B cell (primary cell): ENCODE measurements at regions not wholly inside any gene's neighbourhood (a gene's known extent, or its start where the extent isn't known, plus 50 kb on each side); places are given as distances from the start of the nearest gene placed in this dataset.

Experiments used
- ATAC-seq: fragments of 200-7000 bp; cut with Tn5 transposase; one replicate; pipeline ENCODE4 v1.10.0; 2021; ENCODE audit warnings: low read depth, mild to moderate bottlenecking, moderate number of reproducible peaks, moderate library complexity
- CTCF ChIA-PET: fragments of 350-600 bp; sonication (Branson Sonifier 250); formaldehyde crosslinking; loops from one replicate; lab custom pipeline; 2021; ENCODE audit warnings: antibody characterized with exemption, inconsistent platforms; lab: Charles Lee
- POLR2A ChIA-PET: fragments of 350-600 bp; sonication (Branson Sonifier 250); formaldehyde crosslinking; loops from one replicate; lab custom pipeline; 2021; ENCODE audit warnings: antibody characterized with exemption; lab: Charles Lee
- DNase-seq: peaks from one replicate; pipeline ENCODE4 v3.0.0; 2013
- H2AFZ ChIP-seq: 2 replicates; pipeline ENCODE4 v1.6.1; 2012; ENCODE audit warnings: mild to moderate bottlenecking, low read depth, low read length; ENCODE audit not compliant: insufficient read depth, poor library complexity, severe bottlenecking
- H3K27ac ChIP-seq, 2 donors: 1 replicate in 1 of 2; 2 replicates in 1 of 2; pipeline ENCODE4 v1.5.1; 2012 to 2013; ENCODE audit warnings: low read length in 2 of 2, mild to moderate bottlenecking in 2 of 2, moderate library complexity in 1 of 2
- H3K27me3 ChIP-seq, 4 experiments: fragments of 200-600 bp in 1 of 4; sonication (generic) in 1 of 4; replicated peaks in 1 of 4; 1 replicate in 2 of 4; 2 replicates in 2 of 4; pipeline versions ENCODE4 v1.6.1 to v1.7.0; 2013 to 2016; ENCODE audit warnings: low read length in 3 of 4, mild to moderate bottlenecking in 2 of 4, mixed read lengths in 1 of 4, moderate library complexity in 1 of 4; ENCODE audit not compliant: insufficient read depth in 4 of 4, control insufficient read depth in 3 of 4; ENCODE audit errors: control extremely low read depth in 1 of 4
- H3K36me3 ChIP-seq, 2 experiments: replicated peaks in 1 of 2; 1 replicate in 1 of 2; 2 replicates in 1 of 2; pipeline versions ENCODE4 v1.6.1 to v1.7.1; 2013; ENCODE audit warnings: low read length in 1 of 2; ENCODE audit not compliant: insufficient read depth in 2 of 2, control insufficient read depth in 1 of 2; ENCODE audit errors: control extremely low read depth in 1 of 2, extremely low read depth in 1 of 2
- H3K4me1 ChIP-seq, 2 donors: fragments of 200-600 bp in 1 of 2; sonication (generic) in 1 of 2; 1 replicate in 1 of 2; 2 replicates in 1 of 2; pipeline versions ENCODE4 v1.5.1 to v1.6.1; 2013 to 2017; ENCODE audit warnings: low read length in 2 of 2; ENCODE audit not compliant: control insufficient read depth in 2 of 2, insufficient read depth in 2 of 2
- H3K4me2 ChIP-seq: replicated peaks from 2 replicates; pipeline ENCODE3; 2012; ENCODE audit warnings: mild to moderate bottlenecking, low read depth, low read length; ENCODE audit not compliant: poor library complexity, severe bottlenecking
- H3K4me3 ChIP-seq, 5 experiments: fragments of 200-600 bp in 1 of 5; sonication (generic) in 1 of 5; 1 replicate in 3 of 5; 2 replicates in 2 of 5; pipeline versions ENCODE4 v1.5.1 to v1.7.0; 2011 to 2016; ENCODE audit warnings: low read length in 4 of 5, mild to moderate bottlenecking in 4 of 5, low read depth in 2 of 5, control low read depth in 1 of 5, moderate library complexity in 1 of 5; ENCODE audit not compliant: insufficient read depth in 1 of 5; ENCODE audit errors: control extremely low read depth in 1 of 5, extremely low read depth in 1 of 5
- H3K79me2 ChIP-seq: fragments of 200-600 bp; sonication (generic); one replicate; pipeline ENCODE4 v1.6.0; 2016; ENCODE audit warnings: low read length; ENCODE audit not compliant: control insufficient read depth, insufficient read depth
- H3K9ac ChIP-seq: fragments of 200-600 bp; sonication (generic); 2 replicates; pipeline ENCODE4 v1.6.1; 2017; ENCODE audit warnings: mild to moderate bottlenecking, low read length, moderate library complexity
- H3K9me3 ChIP-seq, 3 donors: one replicate each; pipeline versions ENCODE4 v1.6.1 to v1.7.1; 2013; ENCODE audit warnings: low read length in 2 of 3; ENCODE audit not compliant: control insufficient read depth in 2 of 3, insufficient read depth in 1 of 3; ENCODE audit errors: control extremely low read depth in 1 of 3
- H4K20me1 ChIP-seq: 2 replicates; pipeline ENCODE4 v1.6.0; 2012; ENCODE audit warnings: mild to moderate bottlenecking, low read length; ENCODE audit not compliant: insufficient read depth, control insufficient read depth, poor library complexity, severe bottlenecking
- H3K27ac Mint-ChIP-seq: one replicate; pipeline ENCODE4 v1.8.0; 2021; ENCODE audit warnings: mixed read lengths
- H3K27me3 Mint-ChIP-seq: one replicate; pipeline ENCODE4 v1.8.0; 2021; ENCODE audit warnings: mixed read lengths
- H3K4me1 Mint-ChIP-seq: one replicate; pipeline ENCODE4 v1.8.0; 2021; ENCODE audit warnings: mixed read lengths
- H3K4me3 Mint-ChIP-seq: one replicate; pipeline ENCODE4 v1.8.0; 2021; ENCODE audit warnings: mixed read lengths
- H3K9me3 Mint-ChIP-seq: one replicate; pipeline ENCODE4 v1.8.0; 2022; ENCODE audit warnings: mixed read lengths; ENCODE audit not compliant: insufficient read depth
- CTCF ChIP-seq: fragments of 200-600 bp; IDR thresholded peaks from one replicate; pipeline ENCODE4 v1.8.0; 2022; ENCODE audit warnings: antibody characterized with exemption, mild to moderate bottlenecking
- EZH2 ChIP-seq: IDR thresholded peaks from 2 replicates; pipeline ENCODE4 v1.6.1; 2012; ENCODE audit warnings: borderline replicate concordance, low read depth, mild to moderate bottlenecking, moderate library complexity, low read length; ENCODE audit not compliant: insufficient read depth, poor library complexity, severe bottlenecking
- WGBS: methylation state at CpG from one replicate; pipeline ENCODE4 v1.1.5; 2013; ENCODE audit warnings: missing lambda C conversion rate; ENCODE audit not compliant: insufficient coverage; 5-methylcytosine and 5-hydroxymethylcytosine counted together
- intact Hi-C: fragments of 100-400 bp; cut with micrococcal nuclease; formaldehyde crosslinking; loops from one replicate; pipeline ENCODE4 v1.10.0; 2022

GRCh38 chr5:34521628-34522290 lies 134.4 kb upstream of the RAI14 start:
- Histone ChIP-seq H4K20me1 (no peaks in the 10 kb centered on the region), H2AFZ (no peak overlapping the region), H3K4me1 (peaks cover 0 to 3% of the 10 kb centered on the region in 2 donors), H3K4me2 (no peak overlapping the region), H3K9ac (no peak overlapping the region), H3K36me3 (no peaks in the 10 kb centered on the region), H3K27me3 (no peaks in the 10 kb centered on the region), H3K27ac (no peak overlapping the region), H3K9me3 (no peaks in the 10 kb centered on the region), H3K79me2 (no peaks in the 10 kb centered on the region), H3K4me3 (no peak overlapping the region)
- no peak for TF ChIP-seq CTCF
- no peak for TF ChIP-seq EZH2
- H3K4me1 Mint-ChIP-seq: no peaks in the 10 kb centered on the region
- H3K4me3 Mint-ChIP-seq: no peak overlapping the region
- H3K9me3 Mint-ChIP-seq: no peaks in the 10 kb centered on the region
- CTCF ChIA-PET: interaction anchor here (1.2 to 9.3 kb wide), 3 partner anchors 10 to 482 kb away, joined by 3 to 245 read pairs (median 22); no protein-coding TSS in a partner anchor
- H3K27me3 Mint-ChIP-seq: peaks cover 10% of the 10 kb centered on the region
- no peak overlapping the region for H3K27ac Mint-ChIP-seq
- DNase-seq: no peak
- ATAC-seq: no peak
- intact Hi-C loops: loop anchor here (5.0 kb wide), 1 partner anchor 34 kb away; no protein-coding TSS in a partner anchor
- POLR2A ChIA-PET: no interaction called here
- 87% methylated on average over 5 of the region's 8 CpGs for WGBS
